ELF-1 (cell line): ENCODE measurements at regions not wholly inside any gene's neighbourhood (a gene's known extent, or its start where the extent isn't known, plus 50 kb on each side); places are given as distances from the start of the nearest gene placed in this dataset.
"Not testable (repeated sequence)": the region's sequence is repeated elsewhere in the genome, so short reads cannot be mapped to it uniquely, and the experiment has no call there.

Experiments used
- DNase-seq: peaks from one replicate; pipeline ENCODE4 v3.0.0-alpha.2; 2016; ENCODE audit warnings: low read depth, low spot score

DNA sequence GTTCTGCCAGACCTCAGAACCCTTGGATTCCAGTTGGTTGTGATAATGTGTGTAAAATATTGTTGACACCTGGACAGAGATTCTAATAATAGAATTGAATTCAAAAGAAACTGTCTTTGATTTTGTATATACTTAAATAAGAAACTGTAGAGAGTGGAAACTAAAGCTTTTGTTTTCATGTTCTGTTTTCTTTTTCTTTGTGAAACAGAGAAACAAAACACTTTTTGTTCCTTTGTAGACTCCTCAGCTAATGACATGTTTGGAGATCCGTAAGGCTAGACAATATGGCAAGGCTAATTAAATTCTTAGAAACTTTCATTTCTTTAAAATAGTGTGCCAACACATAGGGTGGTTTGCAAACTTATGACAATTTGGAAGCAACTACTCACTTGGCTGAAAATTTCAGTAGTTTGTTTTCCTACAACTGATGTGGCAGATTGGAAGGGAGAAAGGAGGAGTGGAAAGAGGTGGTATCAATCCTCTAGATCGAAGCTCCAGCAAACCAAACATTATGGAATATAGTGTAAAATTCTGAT, 90.9 kb upstream of the FAT1 start:
- no peak for DNase-seq

GRCh38 chr4:186819342-186820086, 95.9 kb upstream of the FAT1 start:
- no peak for DNase-seq

DNA sequence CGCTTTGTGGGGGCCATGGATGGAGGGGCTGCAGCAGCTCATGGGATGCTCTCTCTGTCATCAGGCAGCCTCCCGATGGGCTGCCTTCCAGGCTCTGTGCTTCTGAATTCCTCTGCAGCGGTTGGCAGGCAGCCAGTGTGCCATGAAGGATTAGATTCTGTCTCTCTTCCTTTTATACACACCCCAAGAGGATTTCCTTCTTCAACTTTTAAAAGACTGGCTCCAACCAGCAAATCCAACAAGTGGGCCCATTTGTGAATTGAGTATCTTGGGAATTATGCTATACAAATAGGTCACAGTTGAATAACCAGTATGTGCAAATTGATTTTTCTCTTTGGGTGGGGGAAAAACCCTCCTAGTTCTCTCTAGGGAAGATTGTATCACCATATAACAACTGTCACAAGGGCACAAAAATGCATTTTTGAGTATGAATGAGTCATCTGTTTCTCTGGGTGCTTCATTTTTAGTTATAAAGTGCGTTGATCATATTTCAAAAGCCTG, 96.8 kb upstream of the FAT1 start:
- DNase-seq: no peak

DNA sequence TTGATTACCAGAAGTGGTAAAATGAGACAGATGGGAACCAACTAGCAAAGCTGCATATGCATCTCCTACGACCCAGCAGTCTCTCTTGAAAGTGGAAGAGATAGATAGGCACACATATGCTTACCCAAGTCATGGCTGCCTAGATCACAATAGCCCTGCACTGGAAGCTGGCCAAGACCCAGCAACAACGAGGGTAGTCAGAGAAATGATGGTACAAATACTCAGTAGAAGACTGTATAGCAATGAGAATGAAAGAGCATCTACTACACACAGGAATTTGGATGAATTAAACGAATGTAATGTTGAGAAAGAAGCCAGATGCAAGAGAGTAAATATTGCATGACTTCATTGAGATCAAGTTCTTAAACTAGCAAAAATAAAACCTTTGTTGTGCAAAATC, 100.3 kb upstream of the FAT1 start:
- DNase-seq: no peak

GRCh38 chr4:186825069-186825468, 101.4 kb upstream of the FAT1 start:
- DNase-seq: no peak

- no peak for DNase-seq
These were observed 102.3 kb upstream of the FAT1 start for GRCh38 chr4:186826006-186826405.

GRCh38 chr4:186826846-186827533, 103.3 kb upstream of the FAT1 start:
- DNase-seq: no peak

GRCh38 chr4:186827534-186827897, 103.9 kb upstream of the FAT1 start:
- DNase-seq: no peak

DNA sequence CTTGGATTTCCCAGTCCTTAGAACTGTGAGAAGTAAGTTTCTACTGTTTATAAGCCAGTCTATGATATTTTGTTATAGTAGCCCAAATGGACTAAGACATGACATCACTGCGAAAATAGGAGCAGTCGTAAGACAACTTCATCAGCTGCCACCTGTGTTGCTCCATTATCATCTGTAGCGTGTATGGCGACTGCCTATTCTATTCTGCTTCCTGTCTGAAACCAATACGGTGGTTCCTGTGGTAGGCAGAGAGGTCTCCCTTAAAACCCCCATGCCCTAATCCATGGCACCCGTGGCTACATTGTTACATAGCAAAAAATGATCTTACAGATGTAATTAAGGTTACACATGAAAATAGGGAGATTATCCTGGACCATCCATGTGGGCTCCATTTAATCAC, 105.4 kb upstream of the FAT1 start:
- DNase-seq: no peak

DNA sequence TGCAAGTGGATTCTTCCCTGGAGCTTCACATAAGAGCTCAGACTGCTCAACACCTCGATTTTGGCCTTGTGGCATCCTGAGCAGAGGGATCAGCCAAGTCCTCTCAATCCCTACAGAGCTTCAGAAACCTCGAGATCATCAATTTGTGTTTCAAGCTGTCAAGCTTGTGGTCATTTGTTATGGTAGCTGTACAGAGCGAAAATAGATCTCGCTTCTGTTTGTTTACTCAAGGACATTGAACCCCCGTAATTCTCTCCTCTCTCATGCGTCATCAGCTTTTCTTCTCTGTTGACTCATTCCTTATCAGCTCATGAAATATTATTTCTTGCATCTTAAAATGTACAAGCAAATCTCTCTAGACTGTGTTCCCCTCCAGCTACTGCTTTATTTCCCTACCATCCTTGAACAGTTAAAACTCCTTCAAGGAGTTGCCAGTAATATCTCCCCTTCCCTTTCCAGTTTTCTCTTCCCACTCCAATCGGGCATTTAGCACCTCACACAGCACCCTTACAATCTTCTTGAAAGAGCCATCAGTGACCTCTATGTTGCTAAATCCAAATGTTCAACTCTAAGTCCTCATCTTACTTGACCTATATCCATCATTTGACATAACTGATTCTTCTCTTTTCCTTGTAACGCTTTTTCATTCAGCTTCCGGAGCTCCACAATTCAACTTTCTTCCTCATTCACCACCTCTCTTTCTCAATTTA, 106.2 kb upstream of the FAT1 start:
- no peak for DNase-seq

DNA sequence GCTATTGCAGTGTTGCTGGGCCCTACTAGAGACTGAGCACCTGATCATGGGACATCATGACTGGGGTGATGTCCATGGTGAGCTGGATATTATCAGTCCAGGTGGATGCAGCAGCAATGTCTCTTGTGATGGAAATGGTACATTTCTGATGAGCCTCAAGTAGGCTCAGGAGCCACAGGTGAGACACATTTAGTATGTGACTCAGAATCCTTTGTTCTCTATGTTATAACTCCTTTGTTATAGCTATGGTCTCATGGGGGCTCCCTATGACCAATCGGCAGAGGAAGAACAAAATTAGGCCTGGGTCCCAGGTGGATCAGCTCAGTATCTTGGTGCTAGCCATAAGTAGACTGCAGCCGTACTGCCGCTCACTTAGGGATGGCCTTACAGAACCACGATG, 107.9 kb upstream of the FAT1 start:
- DNase-seq: no peak

GRCh38 chr4:186832906-186833305, 109.2 kb upstream of the FAT1 start:
- DNase-seq: no peak

GRCh38 chr4:186837463-186837862, 113.8 kb upstream of the FAT1 start:
- not testable (repeated sequence) for DNase-seq

- DNase-seq: no peak
These were observed 114.6 kb upstream of the FAT1 start for GRCh38 chr4:186838295-186838694.

DNA sequence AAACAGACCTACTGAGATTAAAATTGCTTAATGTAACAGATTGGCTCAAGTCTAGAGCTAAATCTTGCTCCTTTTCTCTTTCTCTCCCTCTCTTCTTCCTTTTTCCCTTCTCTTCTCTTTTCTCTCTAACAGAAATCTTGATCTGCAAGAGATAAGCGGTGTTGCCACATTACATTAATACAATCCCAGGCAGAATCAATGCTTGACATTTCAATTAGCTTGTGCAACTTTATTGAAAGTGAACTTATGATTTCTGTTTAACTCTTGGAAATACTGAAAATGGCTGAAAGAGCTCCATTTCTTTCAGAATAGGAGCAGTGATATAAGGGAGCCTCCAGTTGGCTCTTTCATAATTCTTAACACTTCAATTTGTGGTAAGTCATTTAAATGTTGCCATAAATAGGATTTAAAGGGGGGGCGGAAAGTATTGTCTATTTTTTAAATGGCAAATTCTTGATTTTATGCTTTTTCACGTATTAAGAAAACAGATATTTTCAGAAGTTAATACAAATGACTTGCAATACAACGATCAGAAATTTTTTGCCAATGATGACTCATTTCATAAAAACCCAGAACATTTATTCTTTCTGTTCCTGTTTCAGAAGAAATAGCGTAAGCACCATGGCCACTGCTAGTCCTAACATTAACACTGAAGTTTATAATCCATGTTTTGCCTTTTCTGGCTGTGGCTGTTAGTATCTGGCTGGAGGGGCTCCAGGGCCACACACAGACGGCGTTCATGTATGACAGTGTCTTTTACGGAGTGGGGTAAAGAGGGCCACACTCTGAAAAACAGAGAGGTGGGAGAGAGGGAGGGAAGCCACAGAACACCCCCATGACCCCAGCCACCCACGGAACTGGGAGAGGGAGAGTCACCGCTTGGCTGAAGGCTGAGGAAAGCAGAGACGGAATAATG, 115.7 kb upstream of the FAT1 start:
- DNase-seq: no peak

- DNase-seq: no peak
These were observed 116.6 kb upstream of the FAT1 start for GRCh38 chr4:186840222-186840701.

DNA sequence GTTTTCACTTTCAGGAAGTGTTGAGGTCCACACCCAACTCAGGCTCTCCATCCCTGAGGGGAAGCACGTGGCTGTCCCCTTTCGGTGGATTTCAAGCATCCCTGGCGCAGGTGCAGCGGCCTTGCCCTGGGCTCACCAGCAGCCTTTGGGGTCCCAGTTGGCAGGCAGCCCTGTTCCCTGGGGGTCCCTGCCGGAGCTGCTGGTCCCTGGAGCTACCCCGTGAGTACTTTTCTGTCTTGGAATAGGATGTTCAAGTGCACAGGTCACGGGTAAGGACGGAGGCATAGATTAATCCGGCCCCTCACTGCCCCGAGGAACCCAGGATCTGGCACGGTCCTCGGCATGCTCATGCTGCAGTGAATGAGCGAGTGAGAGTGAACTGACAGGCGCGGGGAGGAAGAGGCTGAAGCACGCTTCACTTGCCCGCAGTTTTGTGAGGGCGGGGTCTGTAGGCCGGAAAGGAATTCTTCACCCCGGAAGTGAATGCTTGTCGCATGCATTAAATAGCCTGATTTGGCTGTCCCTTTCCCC, 117.2 kb upstream of the FAT1 start:
- no peak for DNase-seq

GRCh38 chr4:186844059-186844681, 120.5 kb upstream of the FAT1 start:
- no peak for DNase-seq

- peak; percentile 41 for DNase-seq
These were observed 121.6 kb upstream of the FAT1 start for GRCh38 chr4:186845137-186845842.

DNA sequence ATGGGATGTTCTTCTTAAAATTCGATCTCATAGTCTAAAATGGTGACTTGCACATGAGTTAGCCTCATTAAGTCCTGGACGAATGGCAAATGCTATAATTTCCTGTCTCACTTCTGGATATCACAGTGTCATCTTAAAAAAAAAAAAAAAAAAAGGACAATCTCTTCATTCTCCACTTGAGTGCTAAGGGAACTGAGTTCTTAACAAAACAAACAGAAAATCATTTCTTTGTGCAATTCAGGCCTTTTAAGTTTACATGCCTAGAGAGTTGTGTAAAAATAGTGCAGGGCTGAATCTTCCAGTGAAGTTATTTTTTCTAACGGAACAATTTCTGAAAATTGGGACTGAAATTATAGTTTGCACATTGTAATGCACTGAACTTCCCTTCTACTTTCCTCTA, 122.8 kb upstream of the FAT1 start:
- no peak for DNase-seq
